ENCODE measurements at regions not wholly inside any gene's neighbourhood (a gene's known extent, or its start where the extent isn't known, plus 50 kb on each side); places are given as distances from the start of the nearest gene placed in this dataset.

DNA sequence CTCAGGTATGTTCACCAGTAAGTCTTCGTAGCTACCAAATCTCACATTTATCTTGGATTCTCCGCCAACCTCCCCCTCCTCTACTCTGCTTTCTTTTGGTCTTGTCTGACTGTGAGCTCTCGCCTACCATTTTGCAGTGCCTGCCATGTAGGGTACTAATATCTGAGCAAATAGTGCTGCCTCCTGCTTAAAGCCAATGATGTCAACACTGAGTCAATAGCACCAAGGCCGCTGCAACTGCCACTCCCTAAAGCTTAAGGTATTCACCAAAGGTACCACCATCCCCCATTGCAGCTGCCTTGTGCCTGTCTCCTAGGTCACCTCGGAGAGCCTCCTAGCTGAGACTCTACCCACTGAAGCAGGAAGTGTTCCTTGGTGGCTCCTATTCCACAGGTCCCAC is 114.8 kb upstream of the FUT8 start:
- peak; percentile 30 to 80 for DNase-seq (ENCODE audit: low read depth in 1 of 2, low spot score in 1 of 2)
- TF ChIP-seq MAX (IDR thresholded peaks at IDR 0.05), result peak; percentile 22; the same call in 1 of the 2 replicates
- TF ChIP-seq, protein P1, sequence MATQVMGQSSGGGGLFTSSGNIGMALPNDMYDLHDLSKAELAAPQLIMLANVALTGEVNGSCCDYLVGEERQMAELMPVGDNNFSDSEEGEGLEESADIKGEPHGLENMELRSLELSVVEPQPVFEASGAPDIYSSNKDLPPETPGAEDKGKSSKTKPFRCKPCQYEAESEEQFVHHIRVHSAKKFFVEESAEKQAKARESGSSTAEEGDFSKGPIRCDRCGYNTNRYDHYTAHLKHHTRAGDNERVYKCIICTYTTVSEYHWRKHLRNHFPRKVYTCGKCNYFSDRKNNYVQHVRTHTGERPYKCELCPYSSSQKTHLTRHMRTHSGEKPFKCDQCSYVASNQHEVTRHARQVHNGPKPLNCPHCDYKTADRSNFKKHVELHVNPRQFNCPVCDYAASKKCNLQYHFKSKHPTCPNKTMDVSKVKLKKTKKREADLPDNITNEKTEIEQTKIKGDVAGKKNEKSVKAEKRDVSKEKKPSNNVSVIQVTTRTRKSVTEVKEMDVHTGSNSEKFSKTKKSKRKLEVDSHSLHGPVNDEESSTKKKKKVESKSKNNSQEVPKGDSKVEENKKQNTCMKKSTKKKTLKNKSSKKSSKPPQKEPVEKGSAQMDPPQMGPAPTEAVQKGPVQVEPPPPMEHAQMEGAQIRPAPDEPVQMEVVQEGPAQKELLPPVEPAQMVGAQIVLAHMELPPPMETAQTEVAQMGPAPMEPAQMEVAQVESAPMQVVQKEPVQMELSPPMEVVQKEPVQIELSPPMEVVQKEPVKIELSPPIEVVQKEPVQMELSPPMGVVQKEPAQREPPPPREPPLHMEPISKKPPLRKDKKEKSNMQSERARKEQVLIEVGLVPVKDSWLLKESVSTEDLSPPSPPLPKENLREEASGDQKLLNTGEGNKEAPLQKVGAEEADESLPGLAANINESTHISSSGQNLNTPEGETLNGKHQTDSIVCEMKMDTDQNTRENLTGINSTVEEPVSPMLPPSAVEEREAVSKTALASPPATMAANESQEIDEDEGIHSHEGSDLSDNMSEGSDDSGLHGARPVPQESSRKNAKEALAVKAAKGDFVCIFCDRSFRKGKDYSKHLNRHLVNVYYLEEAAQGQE (IDR thresholded peaks at IDR 0.05), result no peak
- peak; percentile 14; the same call in 1 of the 2 replicates for TF ChIP-seq GATA3 (IDR thresholded peaks at IDR 0.05; ENCODE audit: borderline replicate concordance)
- TF ChIP-seq, protein P2, sequence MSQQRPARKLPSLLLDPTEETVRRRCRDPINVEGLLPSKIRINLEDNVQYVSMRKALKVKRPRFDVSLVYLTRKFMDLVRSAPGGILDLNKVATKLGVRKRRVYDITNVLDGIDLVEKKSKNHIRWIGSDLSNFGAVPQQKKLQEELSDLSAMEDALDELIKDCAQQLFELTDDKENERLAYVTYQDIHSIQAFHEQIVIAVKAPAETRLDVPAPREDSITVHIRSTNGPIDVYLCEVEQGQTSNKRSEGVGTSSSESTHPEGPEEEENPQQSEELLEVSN (IDR thresholded peaks at IDR 0.05; ENCODE audit: borderline replicate concordance, low read depth), result no peak
- TF ChIP-seq ZC3H11A (IDR thresholded peaks at IDR 0.05), result no peak
- TF ChIP-seq NPAS2 (CRISPR knock-in tag; IDR thresholded peaks at IDR 0.05; ENCODE audit: borderline replicate concordance), result no peak
- TF ChIP-seq EHMT2 (IDR thresholded peaks at IDR 0.05; ENCODE audit: low read depth), result no peak
- TF ChIP-seq FOSL2 (IDR thresholded peaks at IDR 0.05), result no peak
- TF ChIP-seq FOSL2 (CRISPR knock-in tag; IDR thresholded peaks at IDR 0.05), result 0 out of 2 replicates have a peak, but pooled peaks have one; percentile 26
- Histone ChIP-seq H3K27ac (peak overlapping the region; percentile 49 to 71), H3K4me2 (peak overlapping the region; percentile 48), H3K4me1 (peaks cover 16% of the 10 kb centered on the region), H3K4me3 (no peak overlapping the region), H3K9me3 (no peaks in the 10 kb centered on the region)
- WGBS (ENCODE audit: missing lambda C conversion rate), result 54% methylated on average over 5 of the region's 5 CpGs
- ChIA-PET CTCF (interaction anchor here (0.9 to 1.1 kb wide), 2 partner anchors 31 to 114 kb away, joined by 3 to 4 read pairs; partner anchors contain the start of gene FUT8), POLR2A (interaction anchor here (0.9 kb wide), 1 partner anchor 114 kb away, joined by 6 read pairs; the partner anchor contains the start of gene FUT8)
- FAIRE-seq, result no peak
- ATAC-seq, result peak; percentile 73 to 84; a peak in 5 of 6 replicates

DNA sequence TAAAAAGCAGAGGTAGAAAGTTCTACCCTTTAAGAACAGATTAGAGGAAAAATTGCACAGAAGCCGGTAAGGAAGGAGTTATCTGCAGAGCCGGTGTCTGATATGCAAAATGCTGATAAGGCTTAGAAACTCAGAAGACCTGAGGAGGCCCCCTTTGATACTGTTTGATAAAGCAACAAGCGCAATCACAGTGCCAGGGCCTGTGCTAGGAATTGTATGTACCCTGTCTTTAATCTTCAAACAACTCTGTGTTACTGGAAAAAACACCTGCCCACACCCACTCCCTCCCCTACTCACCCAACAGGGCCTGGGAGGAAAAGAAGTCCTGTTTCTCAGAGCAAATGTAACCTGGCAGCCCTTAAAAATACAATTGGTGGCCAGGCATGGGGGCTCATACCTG is 112.7 kb upstream of the FUT8 start:
- FAIRE-seq (no peak), DNase-seq (ENCODE audit: low read depth in 1 of 2, low spot score in 1 of 2) (no peak), ATAC-seq (no peak)
- no peak for TF ChIP-seq MYC (IDR thresholded peaks at IDR 0.05; ENCODE audit: borderline replicate concordance, low read length)
- TF ChIP-seq HOXB13 (CRISPR knock-in tag; IDR thresholded peaks at IDR 0.05; ENCODE audit: low read depth), result no peak
- no peak for TF ChIP-seq RCOR1 (IDR thresholded peaks at IDR 0.05; ENCODE audit: low read depth, low read length)
- TF ChIP-seq PHF8 (IDR thresholded peaks at IDR 0.05; ENCODE audit: borderline replicate concordance, low read depth), result no peak
- no peak for TF ChIP-seq CHD4 (IDR thresholded peaks at IDR 0.05; ENCODE audit: borderline replicate concordance)
- no peak for TF ChIP-seq HOXA7 (CRISPR knock-in tag; IDR thresholded peaks at IDR 0.05)
- TF ChIP-seq, protein P3, sequence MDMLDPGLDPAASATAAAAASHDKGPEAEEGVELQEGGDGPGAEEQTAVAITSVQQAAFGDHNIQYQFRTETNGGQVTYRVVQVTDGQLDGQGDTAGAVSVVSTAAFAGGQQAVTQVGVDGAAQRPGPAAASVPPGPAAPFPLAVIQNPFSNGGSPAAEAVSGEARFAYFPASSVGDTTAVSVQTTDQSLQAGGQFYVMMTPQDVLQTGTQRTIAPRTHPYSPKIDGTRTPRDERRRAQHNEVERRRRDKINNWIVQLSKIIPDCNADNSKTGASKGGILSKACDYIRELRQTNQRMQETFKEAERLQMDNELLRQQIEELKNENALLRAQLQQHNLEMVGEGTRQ (IDR thresholded peaks at IDR 0.05), result no peak
- TF ChIP-seq RAD21 (conservative IDR thresholded peaks at IDR 0.05 in 1 of 2, IDR thresholded peaks at IDR 0.05 in 1 of 2), result no peak
- TF ChIP-seq POLR2A (IDR thresholded peaks at IDR 0.05; ENCODE audit: low read length), result no peak
- TF ChIP-seq JUN (IDR thresholded peaks at IDR 0.05), result no peak
- H3K4me2 ChIP-seq, result no peak overlapping the region
- peaks cover 21% of the 10 kb centered on the region for H3K4me1 ChIP-seq
- no peak overlapping the region for H3K4me3 ChIP-seq
- 94% methylated on average over 3 of the region's 3 CpGs for WGBS (ENCODE audit: missing lambda C conversion rate)
- no peaks in the 10 kb centered on the region for H3K9me3 ChIP-seq
- H3K27ac ChIP-seq, result 0 out of 6 replicates have a peak overlapping the region, but pooled peaks of 1 of the 2 experiments have one; percentile 14
- CTCF ChIA-PET, result interaction anchor here (1.3 kb wide), 1 partner anchor 39 kb away, joined by 3 read pairs; no protein-coding TSS in a partner anchor
- POLR2A ChIA-PET, result no interaction called here

All from A549 (cell line).